ENCODE measurements at regions not wholly inside any gene's neighbourhood (a gene's known extent, or its start where the extent isn't known, plus 50 kb on each side); places are given as distances from the start of the nearest gene placed in this dataset.

DNA sequence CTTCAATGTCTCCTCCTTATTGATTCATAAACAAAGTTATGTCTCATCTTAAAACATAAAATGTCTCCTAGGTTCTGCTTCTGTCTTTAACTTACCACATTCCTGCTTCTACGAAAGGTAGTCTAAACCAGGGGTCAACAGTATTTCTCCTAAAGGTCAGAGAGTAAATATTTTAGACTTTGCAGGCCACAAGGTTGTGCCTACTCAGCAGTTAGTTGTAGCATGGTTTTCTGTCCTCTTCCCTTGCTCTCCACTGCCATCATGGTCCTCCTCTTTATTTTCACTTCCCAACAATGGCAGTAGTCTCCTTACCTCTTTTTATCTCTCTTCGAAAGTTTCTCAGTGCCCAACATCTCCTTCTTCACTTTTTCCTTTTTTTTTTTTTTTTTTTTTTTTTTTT lies 68.3 kb upstream of the LRP1B start:
- Mint-ChIP-seq H3K27me3 (ENCODE audit: low read depth, poor library complexity) (peaks cover 6% of the 10 kb centered on the region), H3K4me3 (no peak overlapping the region), H3K9me3 (no peaks in the 10 kb centered on the region), H3K27ac (no peak overlapping the region), H3K36me3 (ENCODE audit: low read depth) (no peaks in the 10 kb centered on the region), H3K4me1 (no peaks in the 10 kb centered on the region)
- DNase-seq = no peak
- TF ChIP-seq, protein P1, sequence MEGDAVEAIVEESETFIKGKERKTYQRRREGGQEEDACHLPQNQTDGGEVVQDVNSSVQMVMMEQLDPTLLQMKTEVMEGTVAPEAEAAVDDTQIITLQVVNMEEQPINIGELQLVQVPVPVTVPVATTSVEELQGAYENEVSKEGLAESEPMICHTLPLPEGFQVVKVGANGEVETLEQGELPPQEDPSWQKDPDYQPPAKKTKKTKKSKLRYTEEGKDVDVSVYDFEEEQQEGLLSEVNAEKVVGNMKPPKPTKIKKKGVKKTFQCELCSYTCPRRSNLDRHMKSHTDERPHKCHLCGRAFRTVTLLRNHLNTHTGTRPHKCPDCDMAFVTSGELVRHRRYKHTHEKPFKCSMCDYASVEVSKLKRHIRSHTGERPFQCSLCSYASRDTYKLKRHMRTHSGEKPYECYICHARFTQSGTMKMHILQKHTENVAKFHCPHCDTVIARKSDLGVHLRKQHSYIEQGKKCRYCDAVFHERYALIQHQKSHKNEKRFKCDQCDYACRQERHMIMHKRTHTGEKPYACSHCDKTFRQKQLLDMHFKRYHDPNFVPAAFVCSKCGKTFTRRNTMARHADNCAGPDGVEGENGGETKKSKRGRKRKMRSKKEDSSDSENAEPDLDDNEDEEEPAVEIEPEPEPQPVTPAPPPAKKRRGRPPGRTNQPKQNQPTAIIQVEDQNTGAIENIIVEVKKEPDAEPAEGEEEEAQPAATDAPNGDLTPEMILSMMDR (IDR thresholded peaks at IDR 0.05) = no peak

DNA sequence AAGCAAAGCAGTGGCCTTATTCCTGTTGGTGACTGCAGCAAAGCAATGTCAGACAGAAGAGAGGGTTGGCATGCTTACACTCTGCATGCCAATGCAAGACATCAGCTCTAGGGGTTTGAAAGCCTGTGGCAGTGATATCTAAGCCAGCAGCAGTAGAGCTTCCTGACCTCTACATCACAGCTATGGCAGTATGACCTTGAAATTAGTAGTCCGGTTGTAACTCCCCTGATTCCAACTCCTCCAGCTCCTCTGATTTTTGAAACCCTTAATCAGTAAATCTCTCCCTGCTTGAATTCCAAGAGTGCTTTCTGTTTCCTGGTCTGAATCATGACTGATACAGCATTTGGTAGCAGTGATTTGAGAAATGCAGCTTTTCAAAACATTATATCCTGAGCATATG lies 60.0 kb upstream of the LRP1B start:
- H3K36me3 Mint-ChIP-seq (ENCODE audit: low read depth) = no peaks in the 10 kb centered on the region
- no peak overlapping the region for H3K4me3 Mint-ChIP-seq
- H3K4me1 Mint-ChIP-seq = no peaks in the 10 kb centered on the region
- no peaks in the 10 kb centered on the region for H3K9me3 Mint-ChIP-seq
- TF ChIP-seq, protein P1 (IDR thresholded peaks at IDR 0.05) = no peak
- H3K27ac Mint-ChIP-seq = no peak overlapping the region
- no peaks in the 10 kb centered on the region for H3K27me3 Mint-ChIP-seq (ENCODE audit: low read depth, poor library complexity)
- no peak for DNase-seq

DNA sequence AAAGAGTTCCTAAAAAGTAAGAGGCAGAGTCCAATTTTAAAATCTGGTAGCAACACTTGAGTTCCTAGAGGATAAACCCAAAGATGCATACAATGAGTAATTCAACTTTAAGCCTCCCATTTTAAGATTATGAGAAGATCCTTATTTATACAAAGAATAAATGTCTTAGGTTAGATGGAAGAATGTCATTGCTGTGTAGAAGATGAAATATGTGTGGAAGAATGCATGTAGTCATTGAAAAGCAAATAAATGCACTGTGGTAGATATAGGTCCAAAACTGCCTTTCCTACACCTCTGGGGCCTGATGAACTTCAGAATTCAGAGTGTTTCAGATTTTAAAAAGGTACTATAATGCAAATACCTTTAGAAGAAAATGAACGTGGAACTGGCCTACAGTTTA lies 58.7 kb upstream of the LRP1B start:
- DNase-seq = no peak
- H3K27ac Mint-ChIP-seq = no peak overlapping the region
- TF ChIP-seq, protein P1 (IDR thresholded peaks at IDR 0.05) = no peak
- no peaks in the 10 kb centered on the region for H3K9me3 Mint-ChIP-seq
- no peaks in the 10 kb centered on the region for H3K36me3 Mint-ChIP-seq (ENCODE audit: low read depth)
- no peaks in the 10 kb centered on the region for H3K4me1 Mint-ChIP-seq
- no peak overlapping the region for H3K4me3 Mint-ChIP-seq
- no peaks in the 10 kb centered on the region for H3K27me3 Mint-ChIP-seq (ENCODE audit: low read depth, poor library complexity)

DNA sequence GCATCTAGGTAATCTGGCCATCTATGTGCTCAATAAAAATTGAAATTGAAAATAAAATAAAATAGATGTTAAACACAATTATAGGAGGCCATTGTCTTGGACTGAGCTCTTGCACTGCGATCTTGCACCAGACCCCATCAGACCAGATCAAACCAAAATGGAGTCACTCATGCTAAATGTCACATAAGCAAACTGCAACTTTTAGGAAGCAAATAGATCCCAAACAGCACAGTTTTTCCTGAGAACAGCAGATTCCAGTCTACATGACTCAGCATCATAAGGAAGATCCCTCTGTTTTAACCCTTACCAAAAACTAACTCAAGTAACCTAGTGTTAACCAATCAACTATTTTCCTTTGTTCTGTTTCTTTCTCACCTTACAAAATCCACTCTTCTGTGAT lies 57.7 kb upstream of the LRP1B start:
- no peak for DNase-seq
- Mint-ChIP-seq H3K4me1 (no peaks in the 10 kb centered on the region), H3K36me3 (ENCODE audit: low read depth) (no peaks in the 10 kb centered on the region)

DNA sequence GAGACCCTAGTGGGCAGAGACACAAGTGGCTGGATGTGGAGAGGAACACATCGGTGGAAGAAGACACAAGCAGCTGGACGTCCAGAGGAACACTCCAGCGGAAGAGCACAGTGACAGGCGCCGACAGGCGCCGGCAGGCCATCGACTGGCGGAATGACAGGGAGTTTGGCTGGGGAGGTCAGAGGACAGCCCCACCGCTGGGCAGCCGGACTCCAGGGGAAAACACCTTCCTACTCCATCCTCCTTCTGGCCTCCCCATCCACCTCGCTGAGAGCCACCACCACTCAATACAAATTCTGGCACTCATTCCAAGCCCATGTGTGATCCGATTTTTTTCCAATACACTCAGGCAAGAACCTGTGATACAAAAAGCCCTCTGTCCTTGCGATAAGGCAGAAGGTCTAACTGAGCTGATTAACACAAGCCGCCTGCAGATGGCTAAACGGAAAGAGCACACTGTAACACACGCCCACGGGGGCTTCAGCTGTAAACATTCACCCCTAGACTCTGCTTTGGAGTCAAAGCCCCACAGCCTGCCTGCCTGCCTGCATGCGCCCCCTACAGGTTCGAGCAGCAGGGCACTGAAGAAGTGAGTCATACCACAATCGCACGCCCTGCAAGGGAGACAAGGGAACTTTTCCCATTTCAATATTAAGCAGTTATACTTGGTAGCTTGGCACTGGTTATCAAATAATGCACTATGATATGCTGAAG lies 50.2 kb upstream of the LRP1B start:
- DNase-seq = peak; percentile 34
- H3K4me3 Mint-ChIP-seq = no peak overlapping the region
- no peak overlapping the region for H3K27ac Mint-ChIP-seq
- no peaks in the 10 kb centered on the region for H3K36me3 Mint-ChIP-seq (ENCODE audit: low read depth)
- TF ChIP-seq, protein P1 (IDR thresholded peaks at IDR 0.05) = peak; percentile 46
- no peaks in the 10 kb centered on the region for H3K27me3 Mint-ChIP-seq (ENCODE audit: low read depth, poor library complexity)
- H3K9me3 Mint-ChIP-seq = no peaks in the 10 kb centered on the region
- H3K4me1 Mint-ChIP-seq = no peaks in the 10 kb centered on the region

More for the DNA sequence above, 57.7 kb upstream of the LRP1B start:
- no peaks in the 10 kb centered on the region for H3K9me3 Mint-ChIP-seq
- no peaks in the 10 kb centered on the region for H3K27me3 Mint-ChIP-seq (ENCODE audit: low read depth, poor library complexity)
- no peak overlapping the region for H3K4me3 Mint-ChIP-seq
- TF ChIP-seq, protein P1 (IDR thresholded peaks at IDR 0.05) = no peak
- no peak overlapping the region for H3K27ac Mint-ChIP-seq
